PC-9 (cell line): ENCODE measurements at regions not wholly inside any gene's neighbourhood (a gene's known extent, or its start where the extent isn't known, plus 50 kb on each side); places are given as distances from the start of the nearest gene placed in this dataset.

ENCODE experiments used
- BruUV-seq: library from RNA; stranded (reverse); fragments of 400-500 nt; replicated peaks from 2 replicates; lab custom pipeline; 2021; lab: Mats Ljungman, UMichigan
- CTCF ChIA-PET: fragments of 300-600 bp; sonication (Branson Sonifier 250); formaldehyde crosslinking; loops from one replicate; lab custom pipeline; 2022; ENCODE audit warnings: antibody characterized with exemption; lab: Charles Lee
- POLR2A ChIA-PET: fragments of 300-600 bp; sonication (Branson Sonifier 250); formaldehyde crosslinking; loops from one replicate; lab custom pipeline; 2022; ENCODE audit warnings: antibody characterized with exemption; ENCODE audit not compliant: unreplicated experiment; lab: Charles Lee
- DNase-seq, 2 experiments: peaks; one replicate each; pipeline versions ENCODE4 v3.0.0 to v3.0.0-alpha.2; 2015 to 2022; ENCODE audit warnings: mixed read lengths in 1 of 2
- H2AFZ ChIP-seq: fragments of 200-600 bp; sonication (generic); 2 replicates; pipeline ENCODE4 v1.8.1; 2017; ENCODE audit warnings: antibody characterized with exemption
- H3F3A ChIP-seq: fragments of 200-600 bp; sonication (generic); 2 replicates; pipeline ENCODE4 v1.8.1; 2017; ENCODE audit warnings: antibody characterized with exemption, mild to moderate bottlenecking, low read depth; ENCODE audit not compliant: insufficient read depth
- H3K27ac ChIP-seq: fragments of 200-600 bp; sonication (generic); 2 replicates; pipeline ENCODE4 v1.6.1; 2016; ENCODE audit warnings: mixed run types
- H3K27me3 ChIP-seq: fragments of 200-600 bp; sonication (generic); 2 replicates; pipeline ENCODE4 v1.6.1; 2016; ENCODE audit warnings: low read depth, mixed run types; ENCODE audit not compliant: insufficient read depth
- H3K36me3 ChIP-seq: fragments of 200-600 bp; sonication (generic); 2 replicates; pipeline ENCODE4 v1.6.1; 2016; ENCODE audit warnings: low read depth, mixed run types
- H3K4me1 ChIP-seq: fragments of 200-600 bp; sonication (generic); replicated peaks from 2 replicates; pipeline ENCODE4 v1.6.1; 2016; ENCODE audit warnings: mixed run types; ENCODE audit not compliant: insufficient read depth
- H3K4me2 ChIP-seq: fragments of 200-600 bp; sonication (generic); 2 replicates; pipeline ENCODE4 v1.6.1; 2017; ENCODE audit warnings: mixed run types
- H3K4me3 ChIP-seq: fragments of 200-600 bp; sonication (generic); 2 replicates; pipeline ENCODE4 v1.6.1; 2016; ENCODE audit warnings: mixed run types
- H3K79me2 ChIP-seq: fragments of 200-600 bp; sonication (generic); 2 replicates; pipeline ENCODE4 v1.6.1; 2017; ENCODE audit warnings: low read depth, mixed run types
- H3K9me2 ChIP-seq: fragments of 200-600 bp; sonication (generic); 2 replicates; pipeline ENCODE4 v1.8.1; 2017; ENCODE audit warnings: mild to moderate bottlenecking; ENCODE audit not compliant: insufficient read depth
- H3K9me3 ChIP-seq: fragments of 200-600 bp; sonication (generic); 2 replicates; pipeline ENCODE4 v1.8.1; 2016; ENCODE audit warnings: low read depth; ENCODE audit not compliant: insufficient read depth
- H4K20me1 ChIP-seq: fragments of 200-600 bp; sonication (generic); 2 replicates; pipeline ENCODE4 v1.8.1; 2017; ENCODE audit not compliant: insufficient read depth
- CTCF ChIP-seq: fragments of 200-600 bp; sonication (generic); conservative IDR thresholded peaks from 2 replicates; pipeline ENCODE4 v1.6.1; 2017; ENCODE audit warnings: mixed run types, antibody characterized with exemption, mild to moderate bottlenecking, moderate library complexity
- EZH2 ChIP-seq: fragments of 200-600 bp; sonication (generic); IDR thresholded peaks from 2 replicates; pipeline ENCODE4 v1.8.0; 2017; ENCODE audit warnings: antibody characterized with exemption, low read depth
- intact Hi-C: fragments of 100-400 bp; cut with micrococcal nuclease; formaldehyde crosslinking; loops from one replicate; pipeline ENCODE4 v1.10.0; 2022; ENCODE audit not compliant: unreplicated experiment

GRCh38 chr4:111066447-111066846 lies 443.6 kb upstream of the PITX2 start:
- Histone ChIP-seq H3K9me2 (no peaks in the 10 kb centered on the region), H3K79me2 (no peaks in the 10 kb centered on the region), H3F3A (no peaks in the 10 kb centered on the region), H3K36me3 (no peaks in the 10 kb centered on the region), H3K9me3 (no peaks in the 10 kb centered on the region), H3K27me3 (no peaks in the 10 kb centered on the region), H3K27ac (no peak overlapping the region), H3K4me3 (no peak overlapping the region), H3K4me1 (no peaks in the 10 kb centered on the region), H2AFZ (no peak overlapping the region), H4K20me1 (no peaks in the 10 kb centered on the region), H3K4me2 (no peak overlapping the region)
- TF ChIP-seq EZH2 (no peak), CTCF (no peak)
- intact Hi-C loops = no loop called here
- no peak for DNase-seq
- CTCF ChIA-PET = no interaction called here
- POLR2A ChIA-PET = no interaction called here
- BruUV-seq = no TSS peak

- Histone ChIP-seq H2AFZ (no peak overlapping the region), H3K9me3 (no peaks in the 10 kb centered on the region), H3K79me2 (no peaks in the 10 kb centered on the region), H3K4me1 (no peaks in the 10 kb centered on the region), H3K9me2 (no peaks in the 10 kb centered on the region), H3K36me3 (no peaks in the 10 kb centered on the region), H3K4me2 (no peak overlapping the region), H3F3A (no peaks in the 10 kb centered on the region), H3K27ac (no peak overlapping the region), H4K20me1 (no peaks in the 10 kb centered on the region), H3K27me3 (no peaks in the 10 kb centered on the region), H3K4me3 (no peak overlapping the region)
- intact Hi-C loops = no loop called here
- ChIA-PET POLR2A (no interaction called here), CTCF (no interaction called here)
- no peak for DNase-seq
- TF ChIP-seq CTCF = no peak
- TF ChIP-seq EZH2 = no peak
- no TSS peak for BruUV-seq
Observed at GRCh38 chr4:111066887-111067286, 444.0 kb upstream of the PITX2 start.

GRCh38 chr4:111068883-111069282 lies 446.0 kb upstream of the PITX2 start:
- ChIA-PET CTCF (no interaction called here), POLR2A (no interaction called here)
- Histone ChIP-seq H3K27ac (no peak overlapping the region), H3K4me1 (no peaks in the 10 kb centered on the region), H3K4me3 (no peak overlapping the region), H3F3A (no peaks in the 10 kb centered on the region), H3K9me2 (no peaks in the 10 kb centered on the region), H2AFZ (no peak overlapping the region), H3K9me3 (no peaks in the 10 kb centered on the region), H3K4me2 (no peak overlapping the region), H4K20me1 (no peaks in the 10 kb centered on the region), H3K36me3 (no peaks in the 10 kb centered on the region), H3K27me3 (no peaks in the 10 kb centered on the region), H3K79me2 (no peaks in the 10 kb centered on the region)
- TF ChIP-seq CTCF (no peak), EZH2 (no peak)
- BruUV-seq = no TSS peak
- DNase-seq = no peak
- intact Hi-C loops = no loop called here
